NB4 (cell line): ENCODE measurements at regions not wholly inside any gene's neighbourhood (a gene's known extent, or its start where the extent isn't known, plus 50 kb on each side); places are given as distances from the start of the nearest gene placed in this dataset.

Experiments
- MYC ChIP-seq: IDR thresholded peaks from 2 replicates; pipeline ENCODE4 v1.6.1; 2011; ENCODE audit warnings: low read depth, low read length
- POLR2A ChIP-seq: IDR thresholded peaks from 2 replicates; pipeline ENCODE4 v1.6.1; 2011; ENCODE audit warnings: mild to moderate bottlenecking; ENCODE audit not compliant: insufficient read length; ENCODE audit errors: extremely low read depth
- TF ChIP-seq, protein P1 (sequence below): IDR thresholded peaks from one replicate; pipeline ENCODE4 v1.5.1; 2012; ENCODE audit warnings: low read depth, low read length

DNA sequence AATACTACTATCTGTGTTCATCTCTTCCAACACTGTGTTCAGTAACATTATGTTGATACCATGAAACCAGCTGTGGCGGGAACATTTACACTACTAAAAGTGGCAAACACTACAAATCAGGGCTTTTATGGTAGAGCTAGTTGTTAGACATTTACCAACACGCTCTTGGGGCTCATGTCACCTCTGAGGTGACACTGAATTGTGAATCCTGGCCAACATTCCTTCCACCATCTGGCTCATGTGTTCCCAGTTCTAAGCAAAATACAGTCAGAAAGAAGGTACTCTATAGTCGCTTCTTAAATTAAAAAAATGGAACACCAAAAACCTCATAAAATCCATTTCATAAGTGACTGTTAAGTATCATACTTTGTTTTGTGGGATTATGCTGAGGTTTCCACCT lies 436.6 kb downstream of the FUT8 start:
- TF ChIP-seq, protein P1, sequence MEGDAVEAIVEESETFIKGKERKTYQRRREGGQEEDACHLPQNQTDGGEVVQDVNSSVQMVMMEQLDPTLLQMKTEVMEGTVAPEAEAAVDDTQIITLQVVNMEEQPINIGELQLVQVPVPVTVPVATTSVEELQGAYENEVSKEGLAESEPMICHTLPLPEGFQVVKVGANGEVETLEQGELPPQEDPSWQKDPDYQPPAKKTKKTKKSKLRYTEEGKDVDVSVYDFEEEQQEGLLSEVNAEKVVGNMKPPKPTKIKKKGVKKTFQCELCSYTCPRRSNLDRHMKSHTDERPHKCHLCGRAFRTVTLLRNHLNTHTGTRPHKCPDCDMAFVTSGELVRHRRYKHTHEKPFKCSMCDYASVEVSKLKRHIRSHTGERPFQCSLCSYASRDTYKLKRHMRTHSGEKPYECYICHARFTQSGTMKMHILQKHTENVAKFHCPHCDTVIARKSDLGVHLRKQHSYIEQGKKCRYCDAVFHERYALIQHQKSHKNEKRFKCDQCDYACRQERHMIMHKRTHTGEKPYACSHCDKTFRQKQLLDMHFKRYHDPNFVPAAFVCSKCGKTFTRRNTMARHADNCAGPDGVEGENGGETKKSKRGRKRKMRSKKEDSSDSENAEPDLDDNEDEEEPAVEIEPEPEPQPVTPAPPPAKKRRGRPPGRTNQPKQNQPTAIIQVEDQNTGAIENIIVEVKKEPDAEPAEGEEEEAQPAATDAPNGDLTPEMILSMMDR, result no peak
- TF ChIP-seq POLR2A (no peak), MYC (no peak)
